ENCODE measurements at regions not wholly inside any gene's neighbourhood (a gene's known extent, or its start where the extent isn't known, plus 50 kb on each side); places are given as distances from the start of the nearest gene placed in this dataset.
"Not testable (repeated sequence)": the region's sequence is repeated elsewhere in the genome, so short reads cannot be mapped to it uniquely, and the experiment has no call there.

DNA sequence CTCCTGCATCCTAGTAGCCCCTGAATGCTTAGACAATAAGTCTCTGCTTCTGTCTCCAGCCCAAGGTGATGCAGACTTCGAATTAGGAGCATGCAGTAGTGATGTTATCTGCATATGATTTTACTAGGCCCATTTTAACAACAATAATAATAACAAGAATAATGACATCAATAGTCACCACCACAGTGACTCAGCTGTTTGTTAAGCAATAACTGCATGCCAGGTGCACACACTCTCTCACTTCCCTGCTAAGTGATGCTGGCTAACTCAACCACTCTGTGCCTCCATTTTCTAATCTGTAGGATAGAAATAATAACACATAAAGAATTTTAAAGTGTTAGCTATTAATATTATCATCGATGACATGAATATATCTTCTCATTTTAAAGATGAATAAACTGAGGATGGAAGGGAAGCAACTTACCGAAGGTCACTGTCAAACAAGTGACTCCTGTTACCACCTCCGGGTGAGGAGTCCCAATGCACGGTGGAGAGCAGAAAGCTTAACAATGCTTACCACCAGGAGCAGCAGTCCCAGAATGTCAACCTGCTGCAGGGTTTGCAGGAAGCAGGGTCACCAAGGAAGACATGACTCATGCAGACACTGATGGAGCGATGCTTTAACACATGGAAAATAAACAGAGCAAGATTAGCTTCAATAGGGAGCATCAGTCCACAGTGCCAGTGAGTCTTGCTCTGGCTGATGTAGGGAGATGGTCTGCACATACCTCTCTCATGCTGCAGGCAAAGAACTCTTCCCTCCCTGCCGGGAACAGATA is 290.2 kb downstream of the SPATA17 start:
- no peak for DNase-seq (ENCODE audit: low read depth, low spot score)

- no peak for DNase-seq (ENCODE audit: low read depth, low spot score)
These were observed 293.8 kb downstream of the SPATA17 start for GRCh38 chr1:217924924-217925323.

DNA sequence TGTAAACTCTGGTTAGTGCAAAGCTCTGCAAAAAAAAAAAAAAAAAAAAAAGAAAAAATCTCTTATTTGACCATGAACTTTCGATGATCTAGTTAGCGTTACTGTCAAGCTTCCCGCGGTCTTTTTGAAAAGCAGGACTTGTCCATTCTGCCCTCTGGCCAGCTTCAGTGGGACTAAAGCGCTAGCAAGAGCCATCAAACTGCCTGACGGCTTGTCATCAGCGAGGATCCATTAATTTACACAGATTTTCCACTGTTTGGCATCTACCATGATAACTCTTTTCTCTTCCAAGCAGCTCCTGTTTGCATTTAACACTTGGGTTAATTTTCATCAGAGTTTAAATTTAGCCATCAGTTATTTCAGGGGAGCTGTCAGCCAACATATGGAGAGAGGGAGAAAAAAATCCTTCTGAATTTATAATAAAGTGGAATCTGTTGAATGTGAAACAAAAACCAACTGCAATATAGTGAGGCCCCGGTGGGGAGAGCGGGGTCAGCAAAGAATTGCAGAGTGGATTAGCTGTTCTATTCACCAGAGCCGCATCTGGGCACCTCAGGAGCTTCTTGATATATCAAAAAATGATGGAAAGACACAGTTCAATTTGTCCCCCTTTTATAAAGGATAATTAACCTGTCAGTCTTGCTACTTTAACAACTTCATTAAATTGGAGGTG is 298.2 kb downstream of the SPATA17 start:
- no peak for DNase-seq (ENCODE audit: low read depth, low spot score)

DNA sequence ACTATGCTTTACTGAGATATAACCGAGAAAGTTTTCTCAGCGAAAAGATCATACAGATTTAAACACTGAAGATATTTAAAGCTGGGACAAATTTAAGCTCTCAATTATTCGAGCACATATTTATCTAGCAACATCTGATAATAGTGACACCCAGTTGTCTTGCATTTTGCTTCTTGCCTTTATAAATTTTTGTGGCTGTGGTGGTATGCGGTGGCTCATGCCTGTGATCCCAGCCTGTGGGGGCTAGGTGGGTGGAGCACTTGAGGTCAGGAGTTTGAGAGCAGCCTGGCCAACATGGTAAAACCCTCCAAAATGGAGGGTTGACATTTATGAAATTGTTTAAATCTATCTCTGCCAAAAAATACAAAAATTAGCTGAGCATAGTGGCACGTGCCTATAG is 312.2 kb downstream of the SPATA17 start:
- no peak for DNase-seq (ENCODE audit: low read depth, low spot score)

DNA sequence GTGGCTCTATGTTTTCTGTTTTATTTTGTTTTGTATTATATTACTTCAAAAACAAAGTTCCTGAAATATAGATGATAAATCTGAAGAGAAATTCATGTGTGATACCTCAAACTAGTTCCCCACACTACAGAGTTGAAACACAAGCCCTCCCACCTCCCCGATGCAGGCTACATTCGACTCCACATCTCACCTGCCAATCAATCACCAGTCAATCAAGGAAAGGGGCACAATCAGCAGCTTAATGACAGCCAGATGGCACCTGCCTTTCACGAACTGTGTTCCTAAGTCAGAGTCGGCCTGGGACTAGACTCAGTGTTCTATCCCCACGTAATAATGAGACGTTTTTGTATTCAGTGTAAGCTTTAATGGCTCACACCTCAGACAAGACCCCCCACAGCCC is 313.4 kb downstream of the SPATA17 start:
- no peak for DNase-seq (ENCODE audit: low read depth, low spot score)

- DNase-seq (ENCODE audit: low read depth, low spot score) = no peak
These were observed 315.4 kb downstream of the SPATA17 start for GRCh38 chr1:217946511-217946910.

GRCh38 chr1:217948741-217949140 is 317.6 kb downstream of the SPATA17 start:
- no peak for DNase-seq (ENCODE audit: low read depth, low spot score)

GRCh38 chr1:217953330-217953729 is 322.2 kb downstream of the SPATA17 start:
- DNase-seq (ENCODE audit: low read depth, low spot score) = no peak

DNA sequence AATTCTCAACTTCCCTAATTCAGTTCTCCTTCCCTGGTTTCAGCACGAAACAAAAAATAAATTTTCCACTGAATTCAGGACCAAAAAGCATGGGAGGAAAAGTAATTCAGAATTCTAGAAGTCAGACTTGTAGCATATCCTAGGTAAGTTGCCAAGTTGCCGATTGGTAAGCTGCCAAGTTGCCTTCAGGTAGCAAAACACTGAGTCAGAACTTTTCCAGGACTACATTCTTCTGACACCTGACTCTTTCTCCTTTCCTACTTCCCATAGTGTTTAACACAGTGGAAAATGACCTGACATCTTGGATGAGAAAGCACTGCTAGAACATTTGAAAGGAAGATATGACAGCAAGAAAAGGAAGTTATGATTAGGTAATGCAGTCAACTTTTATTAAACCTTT is 322.8 kb downstream of the SPATA17 start:
- no peak for DNase-seq (ENCODE audit: low read depth, low spot score)

DNA sequence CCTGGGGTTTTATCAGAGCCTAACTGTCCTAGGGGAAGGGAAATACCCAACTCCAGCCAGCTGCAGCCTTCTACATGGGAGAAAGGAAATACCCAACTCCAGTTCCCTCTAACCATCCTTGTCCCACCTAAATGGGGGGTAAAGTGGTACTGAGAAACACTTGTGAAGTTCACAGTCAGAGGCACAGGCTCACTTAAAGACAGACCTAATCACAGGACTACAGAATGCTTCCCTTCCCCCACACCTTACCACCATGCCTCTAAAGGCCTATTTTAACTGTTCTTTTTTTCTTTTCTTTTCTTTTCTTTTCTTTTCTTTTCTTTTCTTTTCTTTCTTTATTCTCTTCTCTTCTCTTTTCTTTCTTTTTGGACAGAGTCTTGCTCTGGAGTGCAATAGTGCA is 324.6 kb downstream of the SPATA17 start:
- no peak for DNase-seq (ENCODE audit: low read depth, low spot score)

DNA sequence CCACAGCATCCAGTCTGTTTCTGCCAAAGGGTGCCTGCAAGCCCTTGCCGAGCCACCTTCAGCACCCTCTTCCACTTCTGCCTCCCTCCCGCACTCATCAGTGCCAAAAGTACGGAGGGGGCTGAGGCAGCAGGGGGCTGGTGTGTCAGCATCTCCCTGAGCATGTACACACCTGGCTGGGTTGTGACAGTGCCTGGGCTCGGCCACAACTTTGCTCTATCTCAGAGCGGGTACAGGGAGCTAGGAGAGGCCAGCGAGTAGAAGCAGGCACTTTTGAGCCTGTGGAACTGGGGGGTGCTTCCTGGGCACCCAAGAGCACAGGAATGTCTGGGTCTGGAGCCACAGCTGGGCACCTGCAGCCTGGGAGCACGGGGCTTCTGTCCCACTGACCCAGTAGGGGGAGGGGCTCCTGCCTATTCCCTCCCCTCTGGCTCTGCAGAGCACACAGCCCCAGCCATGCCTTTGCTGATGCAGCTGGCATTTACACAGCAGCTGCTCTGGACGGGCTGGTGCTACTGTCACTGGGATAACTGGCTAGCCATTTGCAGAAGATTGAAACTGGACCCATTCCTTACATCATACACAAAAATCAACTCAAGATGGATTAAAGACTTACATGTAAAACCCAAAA is 319.8 kb upstream of the RRP15 start:
- DNase-seq (ENCODE audit: low read depth, low spot score) = no peak

DNA sequence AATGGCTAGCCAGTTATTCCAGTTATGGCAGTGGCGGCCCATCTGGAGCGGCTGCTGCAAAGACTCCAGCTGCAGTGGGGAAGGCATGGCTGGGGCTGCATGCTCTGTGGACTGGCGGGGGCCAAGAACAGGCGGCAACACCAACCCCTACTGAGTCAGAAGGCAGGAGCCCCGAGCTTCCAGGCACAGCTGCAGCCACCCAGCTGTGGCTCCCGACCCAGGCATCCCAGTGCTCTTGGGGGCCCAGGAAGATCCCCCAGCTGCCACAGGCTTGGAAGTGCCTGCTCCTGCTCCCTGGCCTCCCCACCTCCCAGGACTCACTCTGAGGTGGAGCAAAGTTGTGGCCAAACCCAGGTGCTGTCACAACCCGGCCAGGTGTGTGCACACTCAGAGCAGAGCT is 317.0 kb upstream of the RRP15 start:
- no peak for DNase-seq (ENCODE audit: low read depth, low spot score)

DNA sequence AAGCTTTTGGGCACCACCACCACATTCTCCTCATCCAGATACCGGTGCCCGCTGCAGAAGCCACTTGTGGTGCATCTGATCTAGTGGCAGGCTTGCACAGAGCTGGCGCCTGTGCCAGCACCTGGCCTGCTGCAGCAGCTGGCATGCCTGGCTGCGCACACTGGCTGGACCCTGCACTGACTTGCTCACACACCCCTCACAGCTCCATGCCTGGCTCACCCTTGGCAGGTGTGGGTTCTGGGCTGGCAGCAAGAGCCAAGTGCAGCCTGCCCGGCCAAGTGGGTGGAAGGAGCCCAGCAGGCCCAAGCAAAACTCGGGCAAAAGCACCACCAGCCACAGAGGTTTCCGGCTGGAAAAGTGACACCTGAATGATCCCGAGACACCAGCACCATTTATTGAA is 315.7 kb upstream of the RRP15 start:
- DNase-seq (ENCODE audit: low read depth, low spot score) = no peak

GRCh38 chr1:217977943-217978342 is 307.1 kb upstream of the RRP15 start:
- no peak for DNase-seq (ENCODE audit: low read depth, low spot score)

DNA sequence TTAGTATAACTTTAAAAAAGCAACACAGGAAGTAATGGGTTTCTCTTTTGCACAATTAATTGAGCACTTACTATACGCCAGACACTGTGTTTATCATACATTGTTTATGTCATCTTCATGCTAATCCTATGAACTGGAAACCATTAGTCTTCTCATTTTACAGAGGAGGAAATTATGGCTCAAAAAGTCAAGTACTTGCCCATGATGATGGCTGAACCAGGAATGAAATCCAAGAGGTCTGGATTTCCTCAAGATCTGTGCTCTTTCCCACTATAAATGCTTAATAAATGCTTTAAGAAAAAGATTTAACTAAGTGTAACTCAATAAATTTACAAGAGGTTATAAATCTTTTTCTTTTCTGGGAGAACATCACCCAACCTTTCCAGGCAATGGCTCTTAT is 303.7 kb upstream of the RRP15 start:
- no peak for DNase-seq (ENCODE audit: low read depth, low spot score)

DNA sequence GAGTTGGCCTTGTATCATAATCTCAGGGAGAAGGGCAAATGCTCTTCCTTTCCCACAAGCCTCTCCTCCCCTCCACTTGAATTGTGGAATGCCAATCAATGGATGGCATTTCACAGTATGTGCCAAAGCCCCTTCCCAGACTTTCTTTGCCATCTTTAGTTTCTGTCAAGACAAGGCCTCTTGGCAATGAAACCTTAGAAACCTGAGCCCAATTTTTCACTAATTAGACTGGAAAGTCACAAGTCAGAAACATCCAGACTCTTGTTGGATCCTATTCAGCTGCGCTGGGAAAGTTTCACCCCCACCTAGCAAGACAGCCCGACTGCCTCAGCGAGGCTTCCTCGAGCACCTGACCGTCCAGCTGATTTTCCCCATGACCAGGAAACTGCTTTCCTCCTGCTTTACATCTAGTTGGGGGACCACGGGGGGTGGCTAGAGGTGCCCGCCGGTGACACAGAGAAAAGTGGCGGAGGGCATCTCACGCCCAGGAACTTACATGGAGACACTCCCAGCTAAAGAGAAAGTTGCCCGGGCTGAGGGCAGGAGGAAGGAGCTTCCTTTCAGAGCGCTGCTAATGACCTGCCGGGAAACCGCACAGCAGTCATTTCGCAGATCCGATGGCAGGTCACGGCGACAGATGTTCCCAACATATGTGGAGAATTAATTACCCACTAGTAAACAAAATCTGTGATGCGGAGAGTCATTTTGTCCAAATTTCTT is 302.6 kb upstream of the RRP15 start:
- no peak for DNase-seq (ENCODE audit: low read depth, low spot score)

GRCh38 chr1:217983051-217983375 is 302.1 kb upstream of the RRP15 start:
- no peak for DNase-seq (ENCODE audit: low read depth, low spot score)

DNA sequence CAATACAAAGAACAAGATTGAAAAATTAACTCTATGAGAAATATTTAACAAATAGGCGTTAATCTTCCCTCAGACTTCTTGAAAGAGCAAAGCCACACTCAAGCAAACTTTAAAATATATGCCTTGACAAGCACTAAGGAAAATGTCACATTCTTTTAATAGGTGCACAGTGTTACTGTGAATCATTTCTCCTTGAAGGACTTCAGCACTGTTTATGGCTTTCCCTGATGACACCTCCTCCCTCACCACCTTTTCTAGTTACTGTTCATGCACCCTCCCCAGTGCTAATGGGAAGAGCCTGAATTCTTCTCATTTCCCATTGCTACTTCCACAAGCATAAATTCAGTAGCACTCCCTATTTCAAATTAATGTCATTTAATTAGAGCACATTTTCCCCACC is 299.5 kb upstream of the RRP15 start:
- no peak for DNase-seq (ENCODE audit: low read depth, low spot score)

DNA sequence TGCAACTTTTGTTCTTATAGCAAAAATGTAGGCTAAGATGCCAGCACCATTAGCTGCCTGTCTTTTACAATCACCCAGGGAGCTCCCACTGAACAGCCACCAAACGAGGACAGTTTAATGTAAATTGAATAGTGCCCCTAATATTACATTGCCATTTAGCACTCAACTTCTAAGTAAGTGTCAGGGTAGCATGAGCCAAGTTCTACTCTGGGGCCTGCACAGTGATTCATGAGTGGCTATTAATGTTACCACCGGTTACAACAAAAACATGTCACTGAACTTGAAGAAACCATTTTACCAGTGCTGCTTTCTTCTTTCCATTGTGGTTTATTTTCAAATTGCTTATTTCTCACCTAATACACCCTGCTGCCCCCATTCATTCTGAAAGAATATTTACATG is 295.6 kb upstream of the RRP15 start:
- DNase-seq (ENCODE audit: low read depth, low spot score) = no peak

- DNase-seq (ENCODE audit: low read depth, low spot score) = no peak
These were observed 291.7 kb upstream of the RRP15 start for GRCh38 chr1:217993439-217993838.

GRCh38 chr1:218008296-218008695 is 276.8 kb upstream of the RRP15 start:
- not testable (repeated sequence) for DNase-seq (ENCODE audit: low read depth, low spot score)

- not testable (repeated sequence) for DNase-seq (ENCODE audit: low read depth, low spot score)
These were observed 270.0 kb upstream of the RRP15 start for GRCh38 chr1:218015106-218015505.

Data from smooth muscle cell of the brain vasculature (primary cell).